Stimulated activated CD4-positive, alpha-beta T cell treated with anti-CD3 and anti-CD28 coated beads, Interleukin-1b, Interleukin-23, amount 100 ng/mL, for 48 hours (primary cell): ENCODE measurements at regions not wholly inside any gene's neighbourhood (a gene's known extent, or its start where the extent isn't known, plus 50 kb on each side); places are given as distances from the start of the nearest gene placed in this dataset.
"Not testable (repeated sequence)": the region's sequence is repeated elsewhere in the genome, so short reads cannot be mapped to it uniquely, and the experiment has no call there.

Experiments used
- DNase-seq: peaks from one replicate; pipeline ENCODE4 v3.0.0-alpha.2; 2020

- DNase-seq: no peak
Measured at GRCh38 chr7:64469673-64470072, 93.2 kb downstream of the ZNF680 start.

- no peak for DNase-seq
Measured at GRCh38 chr7:64465551-64465950, 97.3 kb downstream of the ZNF680 start.

GRCh38 chr7:64463636-64464375 is 99.1 kb downstream of the ZNF680 start:
- peak; percentile 8 for DNase-seq

GRCh38 chr7:64459858-64460257 is 103.0 kb downstream of the ZNF680 start:
- not testable (repeated sequence) for DNase-seq

- DNase-seq: no peak
Measured at GRCh38 chr7:64433590-64433989, 119.8 kb downstream of the ZNF736 start.

- DNase-seq: no peak
Measured at GRCh38 chr7:64431838-64432237, 118.1 kb downstream of the ZNF736 start.

- no peak for DNase-seq
Measured at GRCh38 chr7:64429232-64429631, 115.5 kb downstream of the ZNF736 start.

- DNase-seq: not testable (repeated sequence)
Measured at GRCh38 chr7:64425436-64425835, 111.7 kb downstream of the ZNF736 start.

- no peak for DNase-seq
Measured at GRCh38 chr7:64407148-64407547, 93.4 kb downstream of the ZNF736 start.
